ENCODE measurements at regions not wholly inside any gene's neighbourhood (a gene's known extent, or its start where the extent isn't known, plus 50 kb on each side); places are given as distances from the start of the nearest gene placed in this dataset.

GRCh38 chr16:25344006-25344405 is 86.4 kb upstream of the ZKSCAN2 start:
- TF ChIP-seq CTCF (conservative IDR thresholded peaks at IDR 0.05 in 1 of 2, IDR thresholded peaks at IDR 0.05 in 1 of 2; ENCODE audit: low read depth in 1 of 2, low read length in 2 of 2) (no peak), EZH2 (IDR thresholded peaks at IDR 0.05; ENCODE audit: low read length, missing control alignments) (no peak)

Measured in fibroblast of lung (primary cell).